ENCODE measurements at regions not wholly inside any gene's neighbourhood (a gene's known extent, or its start where the extent isn't known, plus 50 kb on each side); places are given as distances from the start of the nearest gene placed in this dataset.
"Not testable (repeated sequence)": the region's sequence is repeated elsewhere in the genome, so short reads cannot be mapped to it uniquely, and the experiment has no call there.

DNA sequence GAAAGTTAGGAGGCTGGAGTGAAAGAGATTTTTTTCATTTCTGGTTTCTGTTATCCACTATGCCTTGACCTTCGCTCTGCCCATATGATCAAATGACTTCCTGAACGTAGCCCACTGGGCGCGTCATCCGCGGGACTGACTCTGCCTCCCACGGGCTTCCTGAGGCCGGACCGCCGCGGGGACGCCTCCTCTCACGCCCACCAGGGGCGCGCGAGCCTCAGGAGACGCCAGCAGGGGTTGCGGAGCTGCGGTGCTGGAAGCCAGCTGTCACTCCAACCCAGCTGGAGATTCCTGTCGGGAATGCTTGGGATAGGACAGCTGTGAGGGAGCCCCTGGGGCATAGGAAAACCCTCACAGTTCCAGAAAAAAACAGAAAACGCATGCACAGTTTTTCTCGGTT, 461.5 kb downstream of the FOXD4L4 start:
- not testable (repeated sequence) for H3K27me3 Mint-ChIP-seq (ENCODE audit: low read depth); H2AFZ ChIP-seq (ENCODE audit: low read length); H3K23me2 ChIP-seq (ENCODE audit: insufficient read length, low read depth, low read length, poor library complexity, severe bottlenecking); H3K27ac ChIP-seq (ENCODE audit: insufficient read length, low read depth, low read length); H3K4me3 Mint-ChIP-seq; H2BK120ac ChIP-seq (ENCODE audit: low read depth, low read length, poor library complexity, severe bottlenecking); H2AK5ac ChIP-seq (ENCODE audit: insufficient read length, low read length); H3K9me3 ChIP-seq (ENCODE audit: control insufficient read depth, low read depth, low read length); H3K79me2 ChIP-seq (ENCODE audit: insufficient read depth, low read length); H3K56ac ChIP-seq (ENCODE audit: insufficient read length, low read depth, low read length); H4K91ac ChIP-seq (ENCODE audit: insufficient read length, low read depth, low read length); H4K5ac ChIP-seq (ENCODE audit: insufficient read length, low read depth, low read length); H2BK12ac ChIP-seq (ENCODE audit: insufficient read length, low read depth, low read length); H4K8ac ChIP-seq (replicated peaks; ENCODE audit: insufficient read length, low read depth, low read length); H3K4me1 Mint-ChIP-seq; H3K4me2 ChIP-seq (ENCODE audit: insufficient read depth, insufficient read length, low read length); H3K27me3 ChIP-seq (ENCODE audit: insufficient read depth, low read length); H3K36me3 Mint-ChIP-seq (ENCODE audit: insufficient read depth in 1 of 3, low read depth in 3 of 3); H2BK15ac ChIP-seq (ENCODE audit: low read depth, low read length); H2BK20ac ChIP-seq (ENCODE audit: low read depth, low read length, poor library complexity, severe bottlenecking); H3K23ac ChIP-seq (ENCODE audit: insufficient read length, low read depth, low read length); DNase-seq; H3K9ac ChIP-seq (ENCODE audit: extremely low read depth, insufficient read length, low read length); H3K18ac ChIP-seq (ENCODE audit: insufficient read length, low read depth, low read length); H3T11ph ChIP-seq (ENCODE audit: low read length); H3K4ac ChIP-seq (ENCODE audit: low read depth, low read length); H3K4me1 ChIP-seq (ENCODE audit: insufficient read depth, low read length); H4K20me1 ChIP-seq (ENCODE audit: control insufficient read depth, insufficient read depth, insufficient read length); H3K14ac ChIP-seq (ENCODE audit: insufficient read depth, low read length); H3K27ac Mint-ChIP-seq; H3K79me1 ChIP-seq (ENCODE audit: insufficient read depth, low read depth, low read length, poor library complexity, severe bottlenecking); H2BK5ac ChIP-seq (ENCODE audit: insufficient read length, low read length)
- TF ChIP-seq, protein P1, sequence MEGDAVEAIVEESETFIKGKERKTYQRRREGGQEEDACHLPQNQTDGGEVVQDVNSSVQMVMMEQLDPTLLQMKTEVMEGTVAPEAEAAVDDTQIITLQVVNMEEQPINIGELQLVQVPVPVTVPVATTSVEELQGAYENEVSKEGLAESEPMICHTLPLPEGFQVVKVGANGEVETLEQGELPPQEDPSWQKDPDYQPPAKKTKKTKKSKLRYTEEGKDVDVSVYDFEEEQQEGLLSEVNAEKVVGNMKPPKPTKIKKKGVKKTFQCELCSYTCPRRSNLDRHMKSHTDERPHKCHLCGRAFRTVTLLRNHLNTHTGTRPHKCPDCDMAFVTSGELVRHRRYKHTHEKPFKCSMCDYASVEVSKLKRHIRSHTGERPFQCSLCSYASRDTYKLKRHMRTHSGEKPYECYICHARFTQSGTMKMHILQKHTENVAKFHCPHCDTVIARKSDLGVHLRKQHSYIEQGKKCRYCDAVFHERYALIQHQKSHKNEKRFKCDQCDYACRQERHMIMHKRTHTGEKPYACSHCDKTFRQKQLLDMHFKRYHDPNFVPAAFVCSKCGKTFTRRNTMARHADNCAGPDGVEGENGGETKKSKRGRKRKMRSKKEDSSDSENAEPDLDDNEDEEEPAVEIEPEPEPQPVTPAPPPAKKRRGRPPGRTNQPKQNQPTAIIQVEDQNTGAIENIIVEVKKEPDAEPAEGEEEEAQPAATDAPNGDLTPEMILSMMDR (conservative IDR thresholded peaks at IDR 0.05), result peak; percentile 21; the same call in 2 of the 3 replicates
- H3K9me3 Mint-ChIP-seq, result peaks cover 7 to 13% of the 10 kb centered on the region in 2 experiments
- WGBS (ENCODE audit: extremely low coverage, insufficient read length, low lambda C conversion rate), result no CpG with 5 or more reads among the region's 22 CpGs

DNA sequence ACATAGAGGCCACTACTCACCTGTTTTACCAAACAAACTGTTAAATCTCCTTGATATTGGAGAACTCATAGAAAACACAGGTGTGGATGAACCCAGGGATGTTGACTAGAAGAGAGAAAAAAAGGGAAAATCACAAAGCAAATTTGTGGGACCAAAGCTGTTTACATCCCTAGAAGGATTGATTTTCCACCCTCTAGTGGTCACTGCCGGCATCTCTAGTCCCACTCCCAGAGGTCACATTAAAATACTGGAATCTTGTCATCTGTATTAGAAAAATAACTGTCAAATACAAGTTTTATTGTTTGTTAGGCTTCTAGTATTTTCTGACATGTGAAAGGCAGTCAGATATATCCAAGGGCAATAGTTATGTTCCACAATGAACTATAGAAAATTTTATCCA, 469.7 kb downstream of the FOXD4L4 start:
- H2BK5ac ChIP-seq (ENCODE audit: insufficient read length, low read length); H3K18ac ChIP-seq (ENCODE audit: insufficient read length, low read depth, low read length); H3K23me2 ChIP-seq (ENCODE audit: insufficient read length, low read depth, low read length, poor library complexity, severe bottlenecking); H3K14ac ChIP-seq (ENCODE audit: insufficient read depth, low read length); H4K5ac ChIP-seq (ENCODE audit: insufficient read length, low read depth, low read length); H3K9ac ChIP-seq (ENCODE audit: extremely low read depth, insufficient read length, low read length); H3K56ac ChIP-seq (ENCODE audit: insufficient read length, low read depth, low read length); H2AK5ac ChIP-seq (ENCODE audit: insufficient read length, low read length); H4K8ac ChIP-seq (replicated peaks; ENCODE audit: insufficient read length, low read depth, low read length); H4K91ac ChIP-seq (ENCODE audit: insufficient read length, low read depth, low read length); H3K27me3 ChIP-seq (ENCODE audit: insufficient read depth, low read length); H3K27ac Mint-ChIP-seq; H3K79me1 ChIP-seq (ENCODE audit: insufficient read depth, low read depth, low read length, poor library complexity, severe bottlenecking); H3K4me2 ChIP-seq (ENCODE audit: insufficient read depth, insufficient read length, low read length); H3K4me3 Mint-ChIP-seq; H2BK120ac ChIP-seq (ENCODE audit: low read depth, low read length, poor library complexity, severe bottlenecking); H3K9me3 ChIP-seq (ENCODE audit: control insufficient read depth, low read depth, low read length); H3K27ac ChIP-seq (ENCODE audit: insufficient read length, low read depth, low read length); H3K79me2 ChIP-seq (ENCODE audit: insufficient read depth, low read length); H4K20me1 ChIP-seq (ENCODE audit: control insufficient read depth, insufficient read depth, insufficient read length); DNase-seq; H3K27me3 Mint-ChIP-seq (ENCODE audit: low read depth); H3K4me1 ChIP-seq (ENCODE audit: insufficient read depth, low read length); H2BK15ac ChIP-seq (ENCODE audit: low read depth, low read length); H3T11ph ChIP-seq (ENCODE audit: low read length); H3K4ac ChIP-seq (ENCODE audit: low read depth, low read length); H3K23ac ChIP-seq (ENCODE audit: insufficient read length, low read depth, low read length); H3K9me3 Mint-ChIP-seq; H2BK20ac ChIP-seq (ENCODE audit: low read depth, low read length, poor library complexity, severe bottlenecking); H2BK12ac ChIP-seq (ENCODE audit: insufficient read length, low read depth, low read length); H2AFZ ChIP-seq (ENCODE audit: low read length); H3K36me3 Mint-ChIP-seq (ENCODE audit: insufficient read depth in 1 of 3, low read depth in 3 of 3); H3K4me1 Mint-ChIP-seq: not testable (repeated sequence)
- WGBS (ENCODE audit: extremely low coverage, insufficient read length, low lambda C conversion rate), result no CpG with 5 or more reads among the region's 1 CpG

All from H9 (cell line).